GM18498 (cell line): ENCODE measurements at regions not wholly inside any gene's neighbourhood (a gene's known extent, or its start where the extent isn't known, plus 50 kb on each side); places are given as distances from the start of the nearest gene placed in this dataset.
"Not testable (repeated sequence)": the region's sequence is repeated elsewhere in the genome, so short reads cannot be mapped to it uniquely, and the experiment has no call there.

ENCODE experiments used
- ATAC-seq: cut with Tn5 transposase; IDR thresholded peaks from one replicate; pipeline ENCODE4 v1.9.1; 2021; ENCODE audit warnings: mild to moderate bottlenecking, moderate library complexity; ENCODE audit not compliant: unreplicated experiment

DNA sequence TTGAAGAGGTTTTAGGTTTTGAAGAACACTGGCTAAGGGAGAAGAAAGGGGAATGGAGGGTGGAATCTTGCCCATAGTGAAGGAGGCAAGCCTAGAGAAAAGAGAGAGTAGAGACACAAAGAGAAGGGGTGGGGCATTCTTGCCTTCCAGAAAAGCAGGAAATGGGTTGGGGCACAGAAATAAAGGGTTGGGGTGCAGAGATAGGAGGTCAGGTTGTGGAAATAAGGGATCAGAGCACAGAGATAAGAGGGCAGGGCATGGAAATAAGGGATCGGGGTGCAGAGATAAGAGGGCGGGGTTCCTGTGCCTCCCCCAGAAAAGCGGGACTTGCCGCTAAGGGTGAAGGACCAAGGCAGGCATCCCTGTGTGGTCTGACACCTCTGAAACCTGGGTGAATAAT is 69.9 kb downstream of the ALG1L2 start:
- not testable (repeated sequence) for ATAC-seq

DNA sequence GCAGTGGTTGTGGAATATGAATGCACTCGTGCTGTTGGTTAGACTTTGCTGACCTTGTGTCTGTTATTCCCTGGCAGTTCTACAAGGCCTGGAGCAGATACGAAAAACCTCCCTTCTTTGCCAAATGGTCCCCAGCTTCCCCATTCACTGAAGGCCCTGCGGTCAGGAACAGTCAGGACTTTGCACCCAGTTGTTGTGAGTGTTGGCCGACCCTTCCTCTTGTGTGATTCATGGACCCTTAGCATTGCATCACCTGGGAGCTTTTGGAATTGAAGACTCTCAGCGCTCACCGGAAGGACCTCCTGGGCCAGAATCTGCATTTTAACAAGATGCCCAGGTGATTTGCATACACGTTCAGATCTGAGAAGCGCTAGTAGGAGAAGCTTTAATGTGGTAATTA is 71.6 kb downstream of the ALG1L2 start:
- not testable (repeated sequence) for ATAC-seq

DNA sequence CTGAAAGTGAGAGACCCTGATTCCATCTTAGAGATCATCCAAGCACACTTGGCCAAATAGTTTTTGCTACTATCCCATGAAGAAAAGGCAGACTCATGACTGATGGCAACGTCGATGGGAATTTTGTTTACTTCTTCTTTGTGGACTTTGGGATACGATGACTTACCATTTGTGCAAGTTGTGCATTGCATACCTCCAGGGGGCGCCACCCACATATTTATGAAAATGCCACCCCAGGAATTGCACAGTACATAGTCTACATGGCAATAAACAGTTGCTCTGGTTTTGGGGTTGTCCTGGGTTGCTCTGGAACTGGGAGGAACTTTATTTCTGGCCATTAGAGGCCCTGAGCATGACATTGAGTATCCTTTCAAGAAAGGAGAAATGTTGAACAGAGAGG is 73.8 kb downstream of the ALG1L2 start:
- not testable (repeated sequence) for ATAC-seq

DNA sequence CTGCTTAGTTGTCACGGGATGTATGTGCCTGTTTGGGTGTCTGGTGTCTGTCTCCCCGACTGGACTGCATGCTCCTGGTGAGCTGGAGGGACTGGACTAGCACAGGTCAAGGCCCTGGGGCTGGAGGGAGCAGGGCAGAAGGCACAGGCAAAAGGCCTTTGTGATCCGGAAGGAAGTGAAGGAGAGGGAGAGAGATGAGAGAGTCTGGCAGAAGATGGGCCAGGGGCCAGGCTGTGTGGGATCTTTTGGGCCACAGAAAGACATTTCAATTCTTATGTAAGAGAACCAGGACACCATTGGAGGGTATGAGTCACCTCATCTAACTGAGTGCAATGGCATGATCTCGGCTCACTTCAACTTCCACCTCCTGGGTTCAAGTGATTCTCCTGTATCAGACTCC is 85.2 kb downstream of the ALG1L2 start:
- ATAC-seq, result not testable (repeated sequence)

DNA sequence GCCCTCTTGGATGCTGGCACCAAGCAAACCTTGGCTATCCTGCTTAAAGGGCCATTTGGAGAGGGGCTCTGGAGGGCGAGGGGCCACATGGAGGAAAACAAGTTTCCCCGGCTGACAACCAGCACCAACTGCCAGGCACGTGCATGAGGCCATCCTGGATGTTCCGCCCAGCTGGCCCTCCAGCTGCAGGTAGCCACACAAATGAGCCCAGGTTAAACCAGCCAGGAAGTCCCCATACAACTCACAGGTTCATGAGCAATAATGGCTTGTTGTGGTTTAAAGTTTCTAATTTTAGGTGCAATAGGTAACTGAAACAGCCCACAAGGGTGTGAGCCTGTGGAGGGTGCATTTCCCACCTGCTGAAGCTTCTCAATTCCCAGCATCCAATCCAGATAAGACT is 93.6 kb downstream of the ALG1L2 start:
- not testable (repeated sequence) for ATAC-seq

DNA sequence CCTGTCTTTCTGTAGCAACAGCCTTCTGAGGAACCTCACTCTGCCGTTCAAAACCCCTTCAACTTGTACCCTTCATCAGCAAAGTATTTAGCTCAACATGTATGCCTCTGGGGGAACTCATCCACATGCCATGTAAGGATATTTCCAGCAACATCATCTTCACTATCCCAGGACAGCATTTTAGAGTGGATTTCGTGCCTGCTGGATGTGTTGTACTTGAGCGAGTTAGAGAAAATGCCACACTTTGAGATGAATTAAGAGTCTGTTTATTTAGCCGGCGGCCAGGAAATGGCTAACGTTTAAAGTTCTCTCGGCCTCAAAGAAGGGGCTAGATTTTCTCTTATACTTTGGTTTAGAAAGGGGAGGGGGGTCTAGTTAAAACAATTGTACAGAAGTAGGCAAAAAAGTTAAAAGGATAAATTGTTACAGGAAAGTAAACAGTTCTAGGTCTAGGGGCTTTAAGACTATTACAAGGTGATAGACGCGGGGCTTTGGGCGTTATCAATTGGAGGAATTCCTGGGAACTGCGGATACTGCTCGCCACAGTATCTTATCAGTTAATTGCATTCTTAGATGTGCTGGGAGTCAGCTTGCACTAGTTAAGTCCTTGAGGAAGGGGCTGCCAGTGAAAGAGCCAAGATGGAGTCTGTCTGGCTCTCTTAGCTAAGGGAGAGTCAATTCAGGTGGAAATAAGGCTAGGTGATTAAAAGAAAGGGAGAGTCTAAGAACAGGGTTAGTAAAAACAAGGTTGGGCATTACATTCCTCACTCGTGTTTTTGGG is 95.0 kb downstream of the ALG1L2 start:
- ATAC-seq, result not testable (repeated sequence)

DNA sequence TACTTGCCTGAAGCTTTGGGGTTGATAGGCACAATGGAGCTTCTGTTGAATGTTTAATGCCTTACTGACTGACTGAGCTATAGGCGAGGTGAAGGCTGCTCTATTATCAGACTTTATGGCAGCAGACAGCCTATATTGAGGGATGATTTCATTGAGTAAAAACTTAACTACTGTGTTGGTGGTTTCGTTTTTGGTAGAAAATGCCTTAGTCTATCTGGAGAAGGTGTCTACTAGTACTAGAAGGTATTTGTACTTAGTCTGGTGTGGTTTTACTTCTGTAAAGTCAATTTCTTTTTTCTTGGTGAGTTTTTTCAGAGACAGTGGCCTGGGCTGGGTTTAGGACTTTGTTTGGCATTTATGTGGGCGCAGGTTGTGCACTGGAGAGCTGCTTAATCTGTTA is 97.2 kb downstream of the ALG1L2 start:
- not testable (repeated sequence) for ATAC-seq

DNA sequence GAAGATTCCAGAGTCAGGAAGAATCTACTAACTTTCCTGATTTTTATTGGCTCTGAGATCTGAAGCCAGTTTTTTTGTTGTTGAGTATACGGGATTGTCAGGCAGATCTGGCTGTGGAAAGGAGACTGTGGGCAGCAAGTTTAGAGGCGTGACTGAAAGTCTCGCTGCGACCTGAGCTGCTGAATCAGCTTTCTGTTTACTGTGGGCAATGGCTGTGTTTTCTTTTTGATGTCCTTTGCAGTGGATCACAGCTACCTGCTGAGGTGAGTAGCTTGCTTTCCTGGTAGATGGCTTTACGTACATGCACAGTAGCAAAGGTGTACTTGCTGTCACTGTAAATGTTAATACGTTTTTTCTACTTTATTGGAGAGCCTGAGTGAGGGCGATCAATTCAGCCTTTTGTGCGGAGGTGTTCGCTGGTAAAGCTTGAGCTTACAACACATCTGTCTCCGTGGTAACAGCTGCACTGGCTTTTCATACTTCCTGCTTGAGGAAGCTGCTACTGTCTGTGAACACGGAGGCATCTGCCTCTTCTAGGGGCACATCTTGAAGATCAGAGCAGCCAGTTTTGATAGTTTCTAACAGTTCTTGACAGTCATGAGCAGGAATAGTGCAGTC is 97.8 kb downstream of the ALG1L2 start:
- ATAC-seq, result not testable (repeated sequence)

DNA sequence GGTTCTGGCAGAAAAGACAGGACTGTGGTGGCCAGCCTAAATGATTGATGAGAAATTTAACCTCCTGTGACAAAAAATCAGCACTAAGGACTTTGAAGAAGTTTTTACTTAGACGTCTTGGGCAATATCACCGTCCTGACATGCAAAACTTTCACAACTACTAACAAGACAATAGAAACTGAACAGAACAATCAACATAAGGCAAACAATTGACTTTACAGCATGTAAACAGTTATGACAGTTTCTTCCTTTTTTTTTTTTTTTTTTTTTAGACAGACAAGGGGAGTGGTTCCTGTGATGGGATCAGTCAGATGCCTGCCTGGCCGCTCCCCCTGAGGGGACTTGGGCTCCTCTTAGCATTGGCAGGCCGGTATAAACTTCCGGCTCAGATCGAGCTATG is 100.8 kb downstream of the ALG1L2 start:
- ATAC-seq, result not testable (repeated sequence)

DNA sequence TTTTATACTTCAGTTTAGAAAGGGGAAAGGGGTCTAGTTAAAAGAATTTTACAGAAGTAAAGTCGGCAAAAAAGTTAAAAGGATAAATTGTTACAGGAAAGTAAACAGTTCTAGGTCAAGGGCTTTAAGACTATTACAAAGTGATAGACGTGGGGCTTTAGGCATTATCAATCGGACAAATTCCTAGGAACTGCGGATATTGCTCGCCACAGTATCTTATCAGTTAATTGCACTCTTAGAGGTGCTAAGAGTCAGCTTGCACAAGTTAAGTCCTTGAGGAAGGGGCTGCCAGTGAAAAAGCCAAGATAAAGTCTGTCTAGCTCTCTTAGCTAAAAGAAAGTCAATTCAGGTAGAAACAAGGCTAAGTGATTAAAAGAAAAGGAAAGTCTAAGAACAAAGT is 102.1 kb downstream of the ALG1L2 start:
- ATAC-seq, result not testable (repeated sequence)

DNA sequence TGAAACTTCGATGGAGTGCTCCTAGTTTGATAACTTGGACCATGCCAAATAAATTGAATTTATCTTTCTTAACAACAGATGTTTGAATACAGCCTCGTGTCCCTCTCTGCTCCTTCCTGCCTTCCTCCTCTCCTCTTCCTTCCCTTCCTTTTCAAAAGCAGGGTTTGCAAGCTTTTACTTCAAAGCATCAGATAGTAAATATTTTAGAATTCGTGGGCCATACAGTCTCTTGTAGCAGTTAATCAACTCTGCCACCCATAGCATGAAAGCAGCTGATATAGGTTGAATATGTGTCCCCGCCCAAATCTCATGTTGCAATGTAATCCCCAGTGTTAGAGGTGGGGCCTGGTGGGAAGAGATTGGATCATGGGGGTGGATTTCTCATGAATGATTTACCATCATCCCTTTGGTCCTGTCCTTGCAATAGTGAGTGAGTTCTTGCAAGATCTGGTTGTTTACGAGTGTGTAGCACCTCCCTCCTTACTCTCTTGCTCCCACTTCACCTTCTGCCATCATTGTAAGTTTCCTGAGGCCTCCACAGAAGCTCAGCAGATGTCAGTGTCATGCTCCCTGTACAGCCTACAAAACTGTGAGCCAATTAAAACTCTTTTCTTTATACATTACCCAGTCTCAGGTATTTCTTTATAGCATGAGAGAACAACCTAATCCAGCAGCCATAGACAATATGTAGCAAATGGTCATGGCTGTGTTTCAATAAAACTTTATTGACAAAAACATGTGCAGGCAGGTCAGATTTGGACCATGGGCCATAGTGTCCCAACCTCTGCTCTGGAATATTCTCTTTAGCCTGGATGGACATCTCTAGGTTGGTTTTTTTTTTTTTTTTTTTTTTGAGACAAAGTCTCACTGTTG is 102.8 kb downstream of the ALG1L2 start:
- ATAC-seq, result not testable (repeated sequence)

DNA sequence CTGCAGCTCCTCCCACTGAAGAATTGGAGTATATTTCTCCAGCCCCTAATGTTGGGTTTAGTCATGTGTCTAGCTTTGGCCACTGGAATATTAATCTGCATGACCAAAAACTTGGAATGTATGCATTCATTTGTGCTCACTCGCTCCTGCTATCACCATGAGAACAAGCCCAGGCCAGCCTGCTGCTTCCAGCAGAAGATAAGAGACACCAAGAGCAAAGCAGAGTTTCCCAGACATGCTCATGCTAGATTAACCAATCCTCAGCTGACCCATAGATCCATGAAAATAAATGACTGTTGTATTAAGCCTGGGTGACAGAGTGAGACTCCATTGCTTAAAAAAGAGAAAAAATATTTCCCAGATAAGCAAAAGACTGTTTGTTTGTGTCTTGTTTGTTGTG is 119.6 kb downstream of the ALG1L2 start:
- not testable (repeated sequence) for ATAC-seq

DNA sequence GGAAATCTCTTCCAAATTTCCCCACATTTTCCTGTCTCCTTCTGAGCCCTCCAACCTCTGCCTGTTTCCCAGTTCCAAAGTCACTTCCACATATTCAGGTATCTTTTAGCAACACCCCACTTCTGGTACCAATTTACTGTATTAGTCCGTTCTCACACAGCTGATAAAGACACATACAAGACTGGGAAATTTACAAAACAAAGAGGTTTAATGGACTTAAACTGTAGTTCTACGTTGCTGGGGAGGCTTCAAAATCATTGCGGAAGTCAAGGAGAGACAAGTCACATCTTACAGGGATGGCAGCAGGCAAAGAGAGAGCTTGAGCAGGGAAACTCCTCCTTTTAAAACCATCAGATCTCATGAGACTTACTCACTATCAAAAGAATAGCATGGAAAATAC is 122.0 kb downstream of the ALG1L2 start:
- not testable (repeated sequence) for ATAC-seq

DNA sequence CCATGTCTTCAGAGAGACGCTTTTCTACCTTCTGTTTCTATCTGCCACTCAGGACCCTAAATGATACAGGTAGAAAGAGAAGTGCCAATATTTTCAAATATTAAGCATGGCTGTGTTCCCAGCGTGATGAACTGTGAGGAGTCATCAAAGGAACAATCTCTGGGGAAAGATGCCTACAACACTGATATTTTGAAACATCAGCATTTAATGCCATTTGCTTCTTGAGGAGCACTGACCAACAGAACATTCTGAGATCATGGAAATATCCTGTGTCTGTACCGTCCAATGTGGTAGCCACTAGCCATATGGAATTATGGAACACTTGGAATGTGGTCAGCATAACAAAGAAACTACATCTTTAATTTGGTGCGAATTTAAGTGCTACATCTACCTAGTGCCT is 117.9 kb upstream of the COL6A5 start:
- no peak for ATAC-seq

DNA sequence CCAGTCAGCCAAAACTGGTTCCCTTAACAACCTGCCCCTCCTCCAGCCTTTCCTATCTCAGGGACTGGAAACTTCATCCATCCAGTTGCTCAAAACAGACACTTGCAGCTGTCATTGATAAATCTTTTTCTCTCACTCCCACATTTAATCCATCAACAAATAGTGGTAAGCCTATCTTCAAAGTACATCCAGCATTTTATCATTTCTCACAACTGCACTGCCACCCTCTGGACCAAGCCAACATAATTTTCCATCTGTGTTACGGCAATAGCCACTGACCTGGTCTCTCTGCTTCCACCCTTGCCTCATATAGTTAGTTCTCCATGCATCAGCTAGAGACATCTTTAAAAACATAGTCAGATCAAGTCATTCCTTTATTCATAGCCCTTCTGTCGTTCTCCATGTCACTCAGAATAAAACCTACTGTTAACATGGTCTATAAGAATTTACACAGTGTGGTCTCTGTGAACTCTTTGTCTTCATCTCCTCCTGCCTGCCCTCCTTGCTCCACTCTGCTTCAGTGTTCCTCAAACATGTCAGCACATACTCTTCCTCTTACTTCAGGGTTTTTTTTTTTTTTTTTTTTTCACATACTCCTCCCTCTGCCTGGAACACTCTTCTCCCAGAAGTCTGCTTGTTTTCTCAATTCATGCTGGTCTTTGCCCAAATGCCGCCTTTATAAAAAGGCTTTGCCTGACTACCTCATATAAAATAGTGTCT is 102.5 kb upstream of the COL6A5 start:
- ATAC-seq, result no peak

DNA sequence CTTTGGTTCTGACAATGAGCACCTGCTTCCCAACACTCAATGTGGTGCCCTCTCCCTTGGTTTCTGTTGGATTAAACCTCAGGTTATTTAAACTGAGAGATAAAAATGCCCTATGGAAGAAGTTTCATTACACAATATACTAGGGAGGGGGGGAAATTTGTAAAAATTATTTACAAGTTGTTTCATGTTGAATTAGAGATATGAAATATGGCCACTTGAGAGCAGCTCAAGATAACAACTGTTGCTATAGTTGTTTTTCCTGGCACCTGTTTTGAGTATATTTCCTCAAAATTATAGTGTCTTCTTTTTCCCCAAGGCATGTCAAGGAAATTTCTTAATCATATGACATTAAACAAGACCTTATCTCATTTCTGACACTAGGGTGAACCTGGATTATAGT is 101.7 kb upstream of the COL6A5 start:
- ATAC-seq, result no peak

DNA sequence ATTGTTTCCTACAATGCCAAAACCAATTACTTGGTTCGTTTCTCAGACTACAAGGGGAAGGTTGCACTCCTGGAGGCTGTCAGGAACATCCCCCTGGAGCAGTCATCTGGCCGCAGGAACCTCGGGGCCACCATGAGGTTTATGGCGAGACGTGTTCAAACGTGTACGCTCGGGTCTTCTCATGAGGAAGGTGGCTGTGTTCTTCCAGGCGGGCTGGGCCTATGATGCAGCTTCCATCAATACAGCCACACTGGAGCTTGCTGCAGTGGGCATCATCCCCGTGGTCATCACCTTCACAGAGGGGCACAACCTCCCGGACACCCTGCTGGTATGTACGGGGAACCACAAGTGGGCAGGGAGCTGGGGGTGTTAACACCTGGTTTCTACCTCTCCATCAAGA is 94.5 kb upstream of the COL6A5 start:
- ATAC-seq, result no peak

DNA sequence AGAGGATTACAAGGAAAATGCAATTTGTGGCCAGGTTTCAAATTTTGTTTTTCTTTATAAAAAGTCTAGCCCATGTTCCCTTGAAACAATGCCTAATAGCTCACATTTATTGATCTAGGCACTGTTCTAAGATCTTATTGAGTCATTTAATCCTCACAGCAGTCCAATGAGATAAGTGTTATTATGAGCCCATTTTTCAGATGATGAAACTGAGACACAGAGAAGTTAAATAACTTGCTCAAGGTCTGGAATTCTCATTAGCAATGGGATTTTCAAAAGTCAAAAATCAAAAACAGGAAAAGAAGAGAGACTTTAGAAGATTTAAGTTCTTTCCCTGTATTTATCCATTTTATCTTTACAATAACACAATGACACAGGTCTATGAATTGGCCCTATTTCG is 90.0 kb upstream of the COL6A5 start:
- no peak for ATAC-seq

DNA sequence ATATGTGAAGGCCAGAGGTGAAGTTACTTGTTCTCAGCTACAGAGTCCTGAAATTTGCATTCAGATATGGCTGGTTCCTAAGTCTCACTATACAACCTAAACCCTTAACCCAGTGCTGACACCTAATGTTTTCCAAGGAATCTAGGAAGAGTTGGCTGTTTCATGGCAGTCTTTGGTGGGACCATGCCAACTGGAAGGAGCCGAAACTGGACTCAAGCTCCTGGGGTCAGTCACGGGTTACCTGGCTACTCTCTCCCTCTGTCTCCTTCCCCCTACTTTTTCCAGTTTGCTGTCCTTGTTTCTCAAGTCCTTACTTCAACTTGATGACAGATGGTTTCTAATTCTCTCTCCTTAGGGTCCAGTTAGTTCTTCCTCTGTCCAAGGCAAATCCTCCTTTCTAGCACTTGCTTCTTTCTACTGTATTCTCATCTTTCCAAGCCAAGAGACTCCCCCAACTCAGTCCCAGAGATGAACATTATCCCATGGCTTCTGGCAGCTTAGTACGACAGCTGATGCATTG is 88.6 kb upstream of the COL6A5 start:
- ATAC-seq, result no peak

DNA sequence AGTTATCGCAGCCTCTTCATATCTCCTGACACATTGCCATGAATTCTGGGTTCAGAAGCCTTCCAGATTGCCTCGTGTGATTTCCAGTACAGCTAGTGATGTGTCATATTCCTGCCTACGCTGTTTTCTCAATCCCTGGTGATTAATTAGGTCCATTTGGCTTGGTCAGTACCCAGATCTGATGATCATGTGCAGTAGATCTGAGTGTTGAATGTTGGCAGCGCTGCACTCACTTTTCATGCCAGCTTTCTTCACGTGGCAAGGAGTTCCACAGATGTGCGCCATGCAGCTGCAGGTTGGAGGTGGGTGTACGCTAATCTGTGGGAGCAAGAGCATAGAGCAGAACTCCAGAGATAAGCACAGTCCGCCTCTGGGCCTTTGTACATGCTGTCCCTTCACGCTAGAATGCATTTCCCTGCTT is 86.9 kb upstream of the COL6A5 start:
- no peak for ATAC-seq
